ENCODE measurements at regions not wholly inside any gene's neighbourhood (a gene's known extent, or its start where the extent isn't known, plus 50 kb on each side); places are given as distances from the start of the nearest gene placed in this dataset.

DNA sequence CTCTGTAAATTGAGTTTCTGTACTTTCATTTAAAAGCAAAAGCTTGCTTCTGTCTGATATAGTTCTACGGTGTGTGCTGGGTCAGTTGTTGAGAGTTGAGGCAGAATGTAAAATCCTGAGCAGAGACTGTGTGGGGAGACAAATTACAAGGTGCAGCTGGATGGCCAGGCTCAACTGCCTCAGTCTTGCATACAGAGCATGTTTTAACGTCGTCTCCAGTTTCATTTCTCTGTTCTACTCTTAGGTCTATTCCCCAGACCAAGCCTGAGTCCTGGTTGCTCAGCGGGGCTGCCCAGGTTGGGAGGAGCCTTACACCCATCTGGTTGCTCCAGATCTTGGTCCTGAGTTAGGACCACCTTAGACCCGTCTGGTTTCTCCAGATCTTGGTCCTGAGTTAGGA lies 54.4 kb upstream of the MEDAG start:
- DNase-seq (ENCODE audit: low read depth, low spot score), result no peak
- CTCF ChIA-PET, result interaction anchor here (6.9 kb wide), 1 partner anchor 15 kb away, joined by 46 read pairs; no protein-coding TSS in a partner anchor
- TF ChIP-seq, protein P1, sequence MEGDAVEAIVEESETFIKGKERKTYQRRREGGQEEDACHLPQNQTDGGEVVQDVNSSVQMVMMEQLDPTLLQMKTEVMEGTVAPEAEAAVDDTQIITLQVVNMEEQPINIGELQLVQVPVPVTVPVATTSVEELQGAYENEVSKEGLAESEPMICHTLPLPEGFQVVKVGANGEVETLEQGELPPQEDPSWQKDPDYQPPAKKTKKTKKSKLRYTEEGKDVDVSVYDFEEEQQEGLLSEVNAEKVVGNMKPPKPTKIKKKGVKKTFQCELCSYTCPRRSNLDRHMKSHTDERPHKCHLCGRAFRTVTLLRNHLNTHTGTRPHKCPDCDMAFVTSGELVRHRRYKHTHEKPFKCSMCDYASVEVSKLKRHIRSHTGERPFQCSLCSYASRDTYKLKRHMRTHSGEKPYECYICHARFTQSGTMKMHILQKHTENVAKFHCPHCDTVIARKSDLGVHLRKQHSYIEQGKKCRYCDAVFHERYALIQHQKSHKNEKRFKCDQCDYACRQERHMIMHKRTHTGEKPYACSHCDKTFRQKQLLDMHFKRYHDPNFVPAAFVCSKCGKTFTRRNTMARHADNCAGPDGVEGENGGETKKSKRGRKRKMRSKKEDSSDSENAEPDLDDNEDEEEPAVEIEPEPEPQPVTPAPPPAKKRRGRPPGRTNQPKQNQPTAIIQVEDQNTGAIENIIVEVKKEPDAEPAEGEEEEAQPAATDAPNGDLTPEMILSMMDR (IDR thresholded peaks at IDR 0.05; ENCODE audit: insufficient read depth, low read length, missing control alignments), result no peak
- no peak overlapping the region for H3K4me3 ChIP-seq (ENCODE audit: low read depth, low read length)
- POLR2A ChIA-PET, result no interaction called here

DNA sequence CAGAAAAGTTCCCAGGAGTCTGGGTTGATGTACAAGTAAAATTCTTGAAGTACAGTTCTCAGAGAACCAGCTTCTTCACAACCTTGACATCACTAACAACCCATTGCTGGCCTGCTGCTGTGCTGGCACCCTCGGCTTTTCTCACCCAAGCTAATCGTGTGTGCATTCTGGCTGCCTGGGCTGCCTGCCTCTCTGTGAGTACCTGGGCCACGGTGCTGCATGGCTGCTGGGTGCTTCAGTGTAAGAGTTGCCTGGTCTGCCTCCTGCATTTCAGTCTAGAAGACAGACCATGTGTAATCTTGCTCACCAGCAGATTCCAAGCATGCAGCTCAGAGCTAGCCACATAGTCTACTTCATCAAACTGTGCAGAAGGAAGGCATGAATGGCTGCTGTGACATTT lies 50.5 kb upstream of the MEDAG start:
- ChIA-PET POLR2A (interaction anchor here (1.0 kb wide), 2 partner anchors 8 to 15 kb away, joined by 3 read pairs; no protein-coding TSS in a partner anchor), CTCF (interaction anchor here (1.0 to 4.5 kb wide), 5 partner anchors 8 to 189 kb away, joined by 3 to 49 read pairs (median 5); no protein-coding TSS in a partner anchor)
- no peak for DNase-seq (ENCODE audit: low read depth, low spot score)
- no peak overlapping the region for H3K4me3 ChIP-seq (ENCODE audit: low read depth, low read length)
- TF ChIP-seq, protein P1 (IDR thresholded peaks at IDR 0.05; ENCODE audit: insufficient read depth, low read length, missing control alignments), result no peak

DNA sequence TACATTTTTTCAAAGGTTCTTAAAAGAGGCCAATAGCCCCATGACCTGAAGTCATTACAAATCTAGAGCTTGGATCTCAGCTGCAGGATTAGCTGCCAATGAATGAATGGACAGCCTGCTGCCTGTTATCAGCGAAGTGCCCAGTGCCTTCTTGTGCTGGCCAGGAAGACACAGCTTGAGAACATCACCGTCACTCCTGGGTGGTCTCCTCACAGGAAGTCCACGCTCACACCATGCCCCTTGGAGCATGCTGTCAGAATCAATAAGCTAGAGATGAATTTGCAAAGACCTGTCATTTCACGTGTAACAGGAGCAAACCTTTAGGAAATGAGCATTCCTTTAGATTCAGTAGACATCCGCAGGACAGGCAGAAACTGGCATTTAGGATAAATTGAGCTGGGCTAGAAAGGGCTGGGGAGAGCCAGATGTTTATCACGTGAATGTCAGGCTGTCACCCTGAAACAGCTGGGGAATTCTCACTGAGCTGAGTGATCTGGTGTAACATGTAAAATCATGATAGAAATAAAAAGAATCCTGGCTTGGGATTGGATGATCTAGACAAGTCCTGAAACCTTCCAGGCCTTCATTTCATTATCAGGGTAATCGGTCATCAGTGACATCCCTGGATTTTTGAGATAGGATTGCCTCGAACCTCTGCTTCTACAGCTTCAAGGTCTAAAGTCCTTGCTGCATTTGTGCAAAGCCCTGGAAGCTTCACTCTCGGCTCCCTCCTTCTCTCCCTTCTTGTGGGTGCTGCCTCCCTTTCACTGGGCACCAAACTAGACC lies 49.9 kb upstream of the MEDAG start:
- TF ChIP-seq, protein P1 (IDR thresholded peaks at IDR 0.05; ENCODE audit: insufficient read depth, low read length, missing control alignments), result no peak
- CTCF ChIA-PET, result interaction anchor here (1.0 to 4.5 kb wide), 6 partner anchors 9 to 188 kb away, joined by 3 to 49 read pairs (median 4); no protein-coding TSS in a partner anchor
- no peak overlapping the region for H3K4me3 ChIP-seq (ENCODE audit: low read depth, low read length)
- DNase-seq (ENCODE audit: low read depth, low spot score), result no peak
- POLR2A ChIA-PET, result interaction anchor here (0.8 to 1.0 kb wide), 2 partner anchors 9 to 14 kb away, joined by 3 read pairs; no protein-coding TSS in a partner anchor
